ENCODE measurements at regions not wholly inside any gene's neighbourhood (a gene's known extent, or its start where the extent isn't known, plus 50 kb on each side); places are given as distances from the start of the nearest gene placed in this dataset.

DNA sequence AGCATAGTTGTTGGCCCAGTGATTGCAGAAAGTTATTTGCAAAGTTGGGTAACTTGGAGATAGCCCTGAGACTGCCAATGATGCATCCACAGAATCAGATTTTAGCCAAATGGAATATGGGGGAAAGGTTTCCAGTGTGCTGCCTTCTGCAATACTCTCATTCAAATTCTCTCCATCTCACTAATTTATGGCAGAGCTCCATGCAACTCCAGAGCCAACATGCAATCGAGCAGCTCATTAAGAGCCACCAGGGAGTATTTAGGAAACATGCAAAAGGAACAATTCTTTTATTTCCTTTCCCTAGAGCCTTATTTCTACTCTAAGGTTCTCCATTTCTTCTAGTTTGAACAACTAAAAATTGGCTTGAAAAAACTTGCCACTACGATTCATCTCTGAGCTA is 135.9 kb upstream of the MARCHF11 start:
- intact Hi-C loops (cut with micrococcal nuclease), result no loop called here
- Histone ChIP-seq H2AFZ (ENCODE audit: low read depth, low read length, poor library complexity, severe bottlenecking) (no peak overlapping the region), H3K27me3 (ENCODE audit: insufficient read depth, low read length) (no peaks in the 10 kb centered on the region; the same call in 1 of the 2 replicates), H3K4me3 (replicated peaks in 1 of 2; ENCODE audit: low read depth in 1 of 2, low read length in 2 of 2) (no peak overlapping the region), H3K9me2 (ENCODE audit: insufficient read depth) (no peaks in the 10 kb centered on the region), H3K9me3 (ENCODE audit: control insufficient read depth in 1 of 2, insufficient read depth in 1 of 2, low read depth in 1 of 2, low read length in 2 of 2) (no peaks in the 10 kb centered on the region), H4K20me1 (ENCODE audit: insufficient read depth) (no peaks in the 10 kb centered on the region), H3K27ac (ENCODE audit: low read depth, low read length) (no peak overlapping the region), H3K9ac (ENCODE audit: low read length) (no peak overlapping the region), H3K36me3 (ENCODE audit: control insufficient read depth in 1 of 2, insufficient read depth in 2 of 2, low read length in 2 of 2) (no peaks in the 10 kb centered on the region), H3K4me1 (ENCODE audit: control insufficient read depth in 1 of 2, insufficient read depth in 2 of 2, low read length in 2 of 2) (no peaks in the 10 kb centered on the region), H3K4me2 (ENCODE audit: low read length) (no peak overlapping the region), H3K79me2 (ENCODE audit: insufficient read depth, low read length) (no peaks in the 10 kb centered on the region)
- ChIA-PET CTCF (no interaction called here), POLR2A (no interaction called here), RAD21 (ENCODE audit: low non-redundant PET in 1 of 2, low total read pairs in 2 of 2, uncharacterized antibody in 2 of 2, unreplicated experiment in 2 of 2) (no interaction called here)
- no TSS peak for BruUV-seq (replicated peaks)
- no peak for DNase-seq (ENCODE audit: low read depth, low spot score)
- TF ChIP-seq POLR2A (IDR thresholded peaks at IDR 0.05; ENCODE audit: borderline replicate concordance, extremely low read depth, insufficient read depth, insufficient read length) (no peak), RAD21 (IDR thresholded peaks at IDR 0.05; ENCODE audit: low read depth) (no peak), ZNF274 (IDR thresholded peaks at IDR 0.05; ENCODE audit: low read depth, low read length) (no peak)
- ATAC-seq, result no peak

DNA sequence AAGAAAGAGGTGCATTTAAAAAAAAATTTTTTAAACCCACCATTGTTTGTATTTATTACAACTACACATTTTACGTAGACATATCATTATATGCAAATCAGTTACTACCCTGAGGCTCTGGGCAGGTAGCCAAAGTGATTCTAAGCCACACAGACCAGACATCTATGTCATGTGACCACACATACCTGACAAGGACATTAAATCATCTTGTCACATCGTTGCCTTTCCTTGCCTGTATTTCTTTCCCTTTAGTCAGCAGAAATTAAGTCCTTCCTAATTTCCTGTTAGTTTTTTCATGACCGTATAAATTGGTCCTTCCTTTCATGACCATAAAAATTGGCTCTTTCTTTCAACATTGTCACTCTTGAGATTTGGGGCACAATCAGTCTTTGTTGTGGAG is 134.2 kb upstream of the MARCHF11 start:
- Histone ChIP-seq H2AFZ (ENCODE audit: low read depth, low read length, poor library complexity, severe bottlenecking) (no peak overlapping the region), H3K27ac (ENCODE audit: low read depth, low read length) (no peak overlapping the region), H3K79me2 (ENCODE audit: insufficient read depth, low read length) (no peaks in the 10 kb centered on the region), H3K9me3 (ENCODE audit: control insufficient read depth in 1 of 2, insufficient read depth in 1 of 2, low read depth in 1 of 2, low read length in 2 of 2) (no peaks in the 10 kb centered on the region), H3K4me1 (ENCODE audit: control insufficient read depth in 1 of 2, insufficient read depth in 2 of 2, low read length in 2 of 2) (no peaks in the 10 kb centered on the region), H3K4me2 (ENCODE audit: low read length) (no peak overlapping the region), H3K9ac (ENCODE audit: low read length) (no peak overlapping the region), H4K20me1 (ENCODE audit: insufficient read depth) (no peaks in the 10 kb centered on the region), H3K9me2 (ENCODE audit: insufficient read depth) (no peaks in the 10 kb centered on the region), H3K27me3 (ENCODE audit: insufficient read depth, low read length) (no peaks in the 10 kb centered on the region; the same call in 1 of the 2 replicates), H3K4me3 (replicated peaks in 1 of 2; ENCODE audit: low read depth in 1 of 2, low read length in 2 of 2) (no peak overlapping the region), H3K36me3 (ENCODE audit: control insufficient read depth in 1 of 2, insufficient read depth in 2 of 2, low read length in 2 of 2) (no peaks in the 10 kb centered on the region)
- ChIA-PET RAD21 (ENCODE audit: low non-redundant PET in 1 of 2, low total read pairs in 2 of 2, uncharacterized antibody in 2 of 2, unreplicated experiment in 2 of 2) (no interaction called here), POLR2A (no interaction called here), CTCF (interaction anchor here (1.1 kb wide), 1 partner anchor 143 kb away, joined by 3 read pairs; no protein-coding TSS in a partner anchor)
- DNase-seq (ENCODE audit: low read depth, low spot score), result no peak
- intact Hi-C loops (cut with micrococcal nuclease), result no loop called here
- no TSS peak for BruUV-seq (replicated peaks)
- no peak for ATAC-seq
- TF ChIP-seq CEBPB (IDR thresholded peaks at IDR 0.05; ENCODE audit: low read depth) (no peak), SRF (IDR thresholded peaks at IDR 0.05; ENCODE audit: low read depth) (no peak), EZH2phosphoT487 (IDR thresholded peaks at IDR 0.05; ENCODE audit: borderline replicate concordance) (no peak), RAD21 (IDR thresholded peaks at IDR 0.05; ENCODE audit: low read depth) (no peak), POLR2A (IDR thresholded peaks at IDR 0.05; ENCODE audit: borderline replicate concordance, extremely low read depth, insufficient read depth, insufficient read length) (no peak), SIN3A (IDR thresholded peaks at IDR 0.05; ENCODE audit: low read depth) (no peak)
- TF ChIP-seq, protein P1, sequence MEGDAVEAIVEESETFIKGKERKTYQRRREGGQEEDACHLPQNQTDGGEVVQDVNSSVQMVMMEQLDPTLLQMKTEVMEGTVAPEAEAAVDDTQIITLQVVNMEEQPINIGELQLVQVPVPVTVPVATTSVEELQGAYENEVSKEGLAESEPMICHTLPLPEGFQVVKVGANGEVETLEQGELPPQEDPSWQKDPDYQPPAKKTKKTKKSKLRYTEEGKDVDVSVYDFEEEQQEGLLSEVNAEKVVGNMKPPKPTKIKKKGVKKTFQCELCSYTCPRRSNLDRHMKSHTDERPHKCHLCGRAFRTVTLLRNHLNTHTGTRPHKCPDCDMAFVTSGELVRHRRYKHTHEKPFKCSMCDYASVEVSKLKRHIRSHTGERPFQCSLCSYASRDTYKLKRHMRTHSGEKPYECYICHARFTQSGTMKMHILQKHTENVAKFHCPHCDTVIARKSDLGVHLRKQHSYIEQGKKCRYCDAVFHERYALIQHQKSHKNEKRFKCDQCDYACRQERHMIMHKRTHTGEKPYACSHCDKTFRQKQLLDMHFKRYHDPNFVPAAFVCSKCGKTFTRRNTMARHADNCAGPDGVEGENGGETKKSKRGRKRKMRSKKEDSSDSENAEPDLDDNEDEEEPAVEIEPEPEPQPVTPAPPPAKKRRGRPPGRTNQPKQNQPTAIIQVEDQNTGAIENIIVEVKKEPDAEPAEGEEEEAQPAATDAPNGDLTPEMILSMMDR (IDR thresholded peaks at IDR 0.05 in 2 of 3, conservative IDR thresholded peaks at IDR 0.05 in 1 of 3; ENCODE audit: borderline replicate concordance in 1 of 3, insufficient read depth in 1 of 3, low read depth in 2 of 3, low read length in 2 of 3), result no peak
- TF ChIP-seq, protein P2, sequence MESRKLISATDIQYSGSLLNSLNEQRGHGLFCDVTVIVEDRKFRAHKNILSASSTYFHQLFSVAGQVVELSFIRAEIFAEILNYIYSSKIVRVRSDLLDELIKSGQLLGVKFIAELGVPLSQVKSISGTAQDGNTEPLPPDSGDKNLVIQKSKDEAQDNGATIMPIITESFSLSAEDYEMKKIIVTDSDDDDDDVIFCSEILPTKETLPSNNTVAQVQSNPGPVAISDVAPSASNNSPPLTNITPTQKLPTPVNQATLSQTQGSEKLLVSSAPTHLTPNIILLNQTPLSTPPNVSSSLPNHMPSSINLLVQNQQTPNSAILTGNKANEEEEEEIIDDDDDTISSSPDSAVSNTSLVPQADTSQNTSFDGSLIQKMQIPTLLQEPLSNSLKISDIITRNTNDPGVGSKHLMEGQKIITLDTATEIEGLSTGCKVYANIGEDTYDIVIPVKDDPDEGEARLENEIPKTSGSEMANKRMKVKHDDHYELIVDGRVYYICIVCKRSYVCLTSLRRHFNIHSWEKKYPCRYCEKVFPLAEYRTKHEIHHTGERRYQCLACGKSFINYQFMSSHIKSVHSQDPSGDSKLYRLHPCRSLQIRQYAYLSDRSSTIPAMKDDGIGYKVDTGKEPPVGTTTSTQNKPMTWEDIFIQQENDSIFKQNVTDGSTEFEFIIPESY (IDR thresholded peaks at IDR 0.05; ENCODE audit: extremely low read depth, insufficient replicate concordance, low read length), result no peak
